HG02623 (cell line): ENCODE measurements at regions not wholly inside any gene's neighbourhood (a gene's known extent, or its start where the extent isn't known, plus 50 kb on each side); places are given as distances from the start of the nearest gene placed in this dataset.

ENCODE experiments used
- ATAC-seq: cut with Tn5 transposase; IDR thresholded peaks from one replicate; pipeline ENCODE4 v1.9.1; 2021; ENCODE audit warnings: moderate library complexity; ENCODE audit not compliant: unreplicated experiment

- ATAC-seq: no peak
Measured at GRCh38 chr18:46293742-46294181, 189.6 kb downstream of the HAUS1 start.

GRCh38 chr18:46294318-46294717, 190.1 kb downstream of the HAUS1 start:
- ATAC-seq: no peak

GRCh38 chr18:46294751-46295150, 190.6 kb downstream of the HAUS1 start:
- no peak for ATAC-seq

- no peak for ATAC-seq
Measured at GRCh38 chr18:46295416-46295815, 191.2 kb downstream of the HAUS1 start.

GRCh38 chr18:46296656-46297055, 192.5 kb downstream of the HAUS1 start:
- ATAC-seq: no peak

- no peak for ATAC-seq
Measured at GRCh38 chr18:46297124-46297523, 192.9 kb downstream of the HAUS1 start.

- no peak for ATAC-seq
Measured at GRCh38 chr18:46297621-46298020, 193.4 kb downstream of the HAUS1 start.

- ATAC-seq: no peak
Measured at GRCh38 chr18:46298511-46298910, 194.3 kb downstream of the HAUS1 start.

GRCh38 chr18:46299465-46300008, 195.4 kb downstream of the HAUS1 start:
- ATAC-seq: no peak

GRCh38 chr18:46301081-46301480, 196.9 kb downstream of the HAUS1 start:
- no peak for ATAC-seq

GRCh38 chr18:46301571-46301970, 197.4 kb downstream of the HAUS1 start:
- no peak for ATAC-seq

- ATAC-seq: no peak
Measured at GRCh38 chr18:46302528-46303485, 198.6 kb downstream of the HAUS1 start.

- ATAC-seq: no peak
Measured at GRCh38 chr18:46310258-46310657, 206.1 kb downstream of the HAUS1 start.

GRCh38 chr18:46310675-46311345, 206.6 kb downstream of the HAUS1 start:
- ATAC-seq: no peak

GRCh38 chr18:46311491-46311890, 207.3 kb downstream of the HAUS1 start:
- ATAC-seq: no peak

GRCh38 chr18:46312221-46312620, 208.0 kb downstream of the HAUS1 start:
- no peak for ATAC-seq

- no peak for ATAC-seq
Measured at GRCh38 chr18:46313521-46313920, 209.3 kb downstream of the HAUS1 start.

GRCh38 chr18:46314011-46314410, 209.8 kb downstream of the HAUS1 start:
- ATAC-seq: no peak

GRCh38 chr18:46315161-46315560, 211.0 kb downstream of the HAUS1 start:
- ATAC-seq: no peak

GRCh38 chr18:46318356-46318755, 214.2 kb downstream of the HAUS1 start:
- no peak for ATAC-seq

- ATAC-seq: no peak
Measured at GRCh38 chr18:46319783-46320182, 215.6 kb downstream of the HAUS1 start.

GRCh38 chr18:46320297-46320696, 216.1 kb downstream of the HAUS1 start:
- ATAC-seq: no peak
